HG03378 (cell line): ENCODE measurements at regions not wholly inside any gene's neighbourhood (a gene's known extent, or its start where the extent isn't known, plus 50 kb on each side); places are given as distances from the start of the nearest gene placed in this dataset.

Experiments
- ATAC-seq: cut with Tn5 transposase; IDR thresholded peaks from one replicate; pipeline ENCODE4 v1.9.1; 2021; ENCODE audit warnings: mild to moderate bottlenecking, moderate library complexity; ENCODE audit not compliant: unreplicated experiment

GRCh38 chr2:217691920-217692666 is 310.7 kb downstream of the TNS1 start:
- no peak for ATAC-seq

GRCh38 chr2:217691516-217691915 is 311.3 kb downstream of the TNS1 start:
- no peak for ATAC-seq

GRCh38 chr2:217689053-217689452 is 313.7 kb downstream of the TNS1 start:
- ATAC-seq: no peak

- ATAC-seq: no peak
Measured at GRCh38 chr2:217688494-217688893, 314.3 kb downstream of the TNS1 start.

GRCh38 chr2:217687771-217688170 is 315.0 kb downstream of the TNS1 start:
- no peak for ATAC-seq

GRCh38 chr2:217685255-217685605 is 317.6 kb downstream of the TNS1 start:
- ATAC-seq: no peak

GRCh38 chr2:217684431-217685254 is 318.2 kb downstream of the TNS1 start:
- no peak for ATAC-seq

- no peak for ATAC-seq
Measured at GRCh38 chr2:217683106-217683870, 319.5 kb downstream of the TNS1 start.

- no peak for ATAC-seq
Measured at GRCh38 chr2:217681791-217682190, 321.0 kb downstream of the TNS1 start.

- no peak for ATAC-seq
Measured at GRCh38 chr2:217680381-217680780, 322.4 kb downstream of the TNS1 start.

- no peak for ATAC-seq
Measured at GRCh38 chr2:217673627-217674026, 329.2 kb downstream of the TNS1 start.

GRCh38 chr2:217672472-217672871 is 330.3 kb downstream of the TNS1 start:
- no peak for ATAC-seq

- no peak for ATAC-seq
Measured at GRCh38 chr2:217671871-217672270, 330.9 kb downstream of the TNS1 start.

GRCh38 chr2:217671075-217671474 is 331.7 kb downstream of the TNS1 start:
- no peak for ATAC-seq

- ATAC-seq: no peak
Measured at GRCh38 chr2:217669831-217670230, 333.0 kb downstream of the TNS1 start.

- ATAC-seq: no peak
Measured at GRCh38 chr2:217667512-217667911, 335.3 kb downstream of the TNS1 start.

- no peak for ATAC-seq
Measured at GRCh38 chr2:217667035-217667434, 335.8 kb downstream of the TNS1 start.

GRCh38 chr2:217666338-217666737 is 336.5 kb downstream of the TNS1 start:
- ATAC-seq: no peak

- no peak for ATAC-seq
Measured at GRCh38 chr2:217664761-217665160, 338.0 kb downstream of the TNS1 start.

- no peak for ATAC-seq
Measured at GRCh38 chr2:217662984-217663602, 339.7 kb downstream of the TNS1 start.

- no peak for ATAC-seq
Measured at GRCh38 chr2:217661378-217661777, 341.4 kb downstream of the TNS1 start.
